ENCODE measurements at regions not wholly inside any gene's neighbourhood (a gene's known extent, or its start where the extent isn't known, plus 50 kb on each side); places are given as distances from the start of the nearest gene placed in this dataset.
"Not testable (repeated sequence)": the region's sequence is repeated elsewhere in the genome, so short reads cannot be mapped to it uniquely, and the experiment has no call there.

DNA sequence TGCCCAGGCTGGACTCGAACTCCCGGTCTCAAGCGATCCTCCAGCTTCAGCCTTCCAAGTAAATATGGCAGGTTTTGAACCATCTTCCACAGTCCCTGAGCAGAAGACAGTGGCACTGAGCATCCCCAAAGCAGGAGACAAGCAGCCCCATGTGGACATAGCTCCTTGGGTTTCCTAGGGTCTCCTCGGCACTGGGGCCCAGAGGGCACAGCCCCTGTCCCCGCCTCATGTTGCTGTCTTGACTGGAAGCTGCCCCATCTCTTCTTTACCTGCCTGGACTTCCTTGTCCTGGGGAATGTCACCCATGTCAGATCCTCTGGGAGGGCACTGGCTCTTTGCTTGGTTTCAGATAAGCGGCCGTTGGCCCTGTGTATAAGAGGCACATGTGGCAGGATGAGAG is 263.7 kb upstream of the RAB4A start:
- Mint-ChIP-seq H3K27ac (no peak overlapping the region), H3K27me3 (ENCODE audit: low read depth) (no peaks in the 10 kb centered on the region), H3K4me1 (ENCODE audit: low read depth) (no peaks in the 10 kb centered on the region), H3K36me3 (ENCODE audit: low read depth) (no peaks in the 10 kb centered on the region), H3K4me3 (no peak overlapping the region), H3K9me3 (ENCODE audit: insufficient read depth) (no peaks in the 10 kb centered on the region)
- ChIA-PET CTCF (interaction anchor here (1.0 kb wide), 1 partner anchor 20 kb away, joined by 3 read pairs; no protein-coding TSS in a partner anchor), POLR2A (no interaction called here)
- ATAC-seq, result no peak
- no peak for DNase-seq

DNA sequence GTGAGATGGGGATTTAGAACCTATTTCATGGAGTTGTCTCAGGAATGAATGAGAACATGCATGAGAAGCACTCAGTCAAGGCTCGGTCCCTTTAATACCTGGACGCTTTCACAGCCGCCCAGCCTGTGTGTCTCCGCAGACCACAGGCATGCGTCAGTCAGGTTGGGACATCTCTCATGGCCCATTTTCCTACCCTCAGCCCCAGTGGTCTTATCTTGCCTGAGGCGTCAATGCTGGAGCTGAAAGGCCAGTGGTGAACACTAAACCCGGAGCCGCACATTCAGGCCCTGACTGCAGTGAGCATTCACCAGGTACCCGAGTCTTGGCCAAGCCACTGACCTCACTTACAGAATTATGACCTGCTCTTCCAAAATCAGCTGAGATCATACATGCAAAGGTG is 263.2 kb upstream of the RAB4A start:
- Mint-ChIP-seq H3K27me3 (ENCODE audit: low read depth) (no peaks in the 10 kb centered on the region), H3K27ac (no peak overlapping the region), H3K4me1 (ENCODE audit: low read depth) (no peaks in the 10 kb centered on the region), H3K9me3 (ENCODE audit: insufficient read depth) (no peaks in the 10 kb centered on the region), H3K4me3 (no peak overlapping the region), H3K36me3 (ENCODE audit: low read depth) (no peaks in the 10 kb centered on the region)
- POLR2A ChIA-PET, result no interaction called here
- DNase-seq, result no peak
- CTCF ChIA-PET, result interaction anchor here (0.8 to 1.0 kb wide), 2 partner anchors 17 to 21 kb away, joined by 3 read pairs; no protein-coding TSS in a partner anchor
- no peak for ATAC-seq

GRCh38 chr1:229008347-229008746 is 262.6 kb upstream of the RAB4A start:
- H3K27ac Mint-ChIP-seq; DNase-seq; ATAC-seq; H3K4me3 Mint-ChIP-seq; H3K36me3 Mint-ChIP-seq (ENCODE audit: low read depth); H3K4me1 Mint-ChIP-seq (ENCODE audit: low read depth); H3K27me3 Mint-ChIP-seq (ENCODE audit: low read depth); POLR2A ChIA-PET; H3K9me3 Mint-ChIP-seq (ENCODE audit: insufficient read depth): not testable (repeated sequence)
- CTCF ChIA-PET, result interaction anchor here (0.8 kb wide), 1 partner anchor 18 kb away, joined by 3 read pairs; no protein-coding TSS in a partner anchor

- peaks cover 7% of the 10 kb centered on the region for H3K27me3 Mint-ChIP-seq (ENCODE audit: low read depth)
- DNase-seq (no peak), ATAC-seq (no peak)
- ChIA-PET POLR2A (no interaction called here), CTCF (interaction anchor here (0.7 to 1.0 kb wide), 2 partner anchors 15 to 275 kb away, joined by 3 read pairs; no protein-coding TSS in a partner anchor)
- H3K4me3 Mint-ChIP-seq, result no peak overlapping the region
- H3K4me1 Mint-ChIP-seq (ENCODE audit: low read depth), result no peaks in the 10 kb centered on the region
- no peaks in the 10 kb centered on the region for H3K36me3 Mint-ChIP-seq (ENCODE audit: low read depth)
- no peak overlapping the region for H3K27ac Mint-ChIP-seq
- no peaks in the 10 kb centered on the region for H3K9me3 Mint-ChIP-seq (ENCODE audit: insufficient read depth)
Measured at GRCh38 chr1:229011022-229011421, 259.9 kb upstream of the RAB4A start.

- Mint-ChIP-seq H3K36me3 (ENCODE audit: low read depth) (no peaks in the 10 kb centered on the region), H3K4me3 (no peak overlapping the region), H3K27me3 (ENCODE audit: low read depth) (peaks cover 14% of the 10 kb centered on the region), H3K4me1 (ENCODE audit: low read depth) (no peaks in the 10 kb centered on the region), H3K9me3 (ENCODE audit: insufficient read depth) (no peaks in the 10 kb centered on the region), H3K27ac (no peak overlapping the region)
- ATAC-seq (no peak), DNase-seq (no peak)
- ChIA-PET CTCF (no interaction called here), POLR2A (no interaction called here)
Measured at GRCh38 chr1:229012823-229013222, 258.1 kb upstream of the RAB4A start.

DNA sequence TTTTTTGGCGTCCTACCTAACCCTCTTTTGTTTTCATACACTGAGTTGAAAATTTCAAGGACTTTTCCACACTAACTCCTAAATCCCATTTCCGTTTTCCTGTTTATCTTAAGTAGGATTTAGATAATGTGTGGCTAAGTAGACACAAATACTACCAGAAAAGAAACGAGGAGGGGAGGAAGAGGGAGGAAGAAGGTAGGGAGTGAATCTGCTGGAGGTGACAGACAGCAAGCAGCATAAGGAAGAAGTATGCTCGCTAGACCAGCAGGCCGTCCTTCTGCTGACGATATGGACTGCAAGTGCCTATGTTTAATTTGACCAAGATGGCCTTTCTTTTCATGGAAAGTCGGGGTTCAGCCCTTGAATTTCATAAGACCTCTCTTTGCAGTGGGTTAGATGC is 256.9 kb upstream of the RAB4A start:
- no peak overlapping the region for H3K4me3 Mint-ChIP-seq
- ATAC-seq, result no peak
- no peak for DNase-seq
- POLR2A ChIA-PET, result no interaction called here
- no peaks in the 10 kb centered on the region for H3K9me3 Mint-ChIP-seq (ENCODE audit: insufficient read depth)
- H3K4me1 Mint-ChIP-seq (ENCODE audit: low read depth), result no peaks in the 10 kb centered on the region
- CTCF ChIA-PET, result interaction anchor here (0.7 kb wide), 1 partner anchor 10 kb away, joined by 4 read pairs; no protein-coding TSS in a partner anchor
- H3K27ac Mint-ChIP-seq, result no peak overlapping the region
- peaks cover 14% of the 10 kb centered on the region for H3K27me3 Mint-ChIP-seq (ENCODE audit: low read depth)
- no peaks in the 10 kb centered on the region for H3K36me3 Mint-ChIP-seq (ENCODE audit: low read depth)

GRCh38 chr1:229015806-229016205 is 255.1 kb upstream of the RAB4A start:
- Mint-ChIP-seq H3K9me3 (ENCODE audit: insufficient read depth) (no peaks in the 10 kb centered on the region), H3K36me3 (ENCODE audit: low read depth) (no peaks in the 10 kb centered on the region), H3K4me3 (no peak overlapping the region), H3K4me1 (ENCODE audit: low read depth) (no peaks in the 10 kb centered on the region), H3K27ac (no peak overlapping the region), H3K27me3 (ENCODE audit: low read depth) (peaks cover 14% of the 10 kb centered on the region)
- ATAC-seq (no peak), DNase-seq (no peak)
- CTCF ChIA-PET, result interaction anchor here (0.6 kb wide), 1 partner anchor 407 kb away, joined by 3 read pairs; no protein-coding TSS in a partner anchor
- POLR2A ChIA-PET, result no interaction called here

GRCh38 chr1:229017091-229017490 is 253.8 kb upstream of the RAB4A start:
- ATAC-seq, result no peak
- Mint-ChIP-seq H3K27ac (no peak overlapping the region), H3K36me3 (ENCODE audit: low read depth) (no peaks in the 10 kb centered on the region), H3K9me3 (ENCODE audit: insufficient read depth) (no peaks in the 10 kb centered on the region), H3K4me3 (no peak overlapping the region), H3K27me3 (ENCODE audit: low read depth) (peaks cover 14% of the 10 kb centered on the region), H3K4me1 (ENCODE audit: low read depth) (no peaks in the 10 kb centered on the region)
- CTCF ChIA-PET, result interaction anchor here (1.2 kb wide), 1 partner anchor 211 kb away, joined by 6 read pairs; no protein-coding TSS in a partner anchor
- POLR2A ChIA-PET, result no interaction called here
- no peak for DNase-seq

- Mint-ChIP-seq H3K36me3 (ENCODE audit: low read depth) (no peaks in the 10 kb centered on the region), H3K9me3 (ENCODE audit: insufficient read depth) (no peaks in the 10 kb centered on the region), H3K27ac (no peak overlapping the region), H3K4me3 (no peak overlapping the region), H3K4me1 (ENCODE audit: low read depth) (peaks cover 4% of the 10 kb centered on the region), H3K27me3 (ENCODE audit: low read depth) (peaks cover 10% of the 10 kb centered on the region)
- ATAC-seq (no peak), DNase-seq (no peak)
- POLR2A ChIA-PET, result no interaction called here
- CTCF ChIA-PET, result interaction anchor here (1.6 kb wide), 1 partner anchor 15 kb away, joined by 3 read pairs; no protein-coding TSS in a partner anchor
Measured at GRCh38 chr1:229018674-229019295, 252.1 kb upstream of the RAB4A start.

DNA sequence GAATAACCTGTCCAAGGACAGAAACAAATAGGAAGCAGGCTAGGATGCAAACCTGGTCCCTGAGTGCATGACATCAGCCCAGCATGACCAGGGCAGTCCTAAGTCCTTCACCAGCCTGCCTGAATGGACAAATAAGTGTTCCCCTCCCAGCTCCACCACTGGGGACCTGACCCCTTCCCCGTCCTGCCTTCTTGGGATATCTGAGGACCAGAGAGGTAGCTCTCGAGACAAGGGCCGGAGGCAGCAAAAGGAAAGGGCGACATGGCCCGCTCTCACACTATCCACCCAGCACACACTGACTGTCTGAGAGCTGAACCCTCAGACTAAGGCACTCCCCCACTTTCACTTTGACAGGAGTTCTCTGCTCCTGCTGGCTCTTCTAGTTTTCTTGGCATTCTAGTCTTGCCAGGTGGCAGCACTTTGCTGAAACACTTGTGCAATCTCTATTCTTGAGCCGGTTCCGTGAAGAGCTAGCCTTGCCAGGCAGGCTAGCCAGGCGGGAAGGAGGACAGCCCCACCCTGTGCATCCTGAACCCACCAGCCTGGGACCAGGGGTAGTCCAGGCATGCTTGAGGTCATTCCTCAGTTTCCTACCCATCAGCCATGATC is 251.1 kb upstream of the RAB4A start:
- H3K9me3 Mint-ChIP-seq (ENCODE audit: insufficient read depth), result no peaks in the 10 kb centered on the region
- H3K36me3 Mint-ChIP-seq (ENCODE audit: low read depth), result no peaks in the 10 kb centered on the region
- ATAC-seq (no peak), DNase-seq (no peak)
- no peak overlapping the region for H3K4me3 Mint-ChIP-seq
- H3K27ac Mint-ChIP-seq, result no peak overlapping the region
- peaks cover 4% of the 10 kb centered on the region for H3K4me1 Mint-ChIP-seq (ENCODE audit: low read depth)
- ChIA-PET POLR2A (no interaction called here), CTCF (interaction anchor here (1.6 kb wide), 1 partner anchor 14 kb away, joined by 3 read pairs; no protein-coding TSS in a partner anchor)
- peaks cover 7% of the 10 kb centered on the region for H3K27me3 Mint-ChIP-seq (ENCODE audit: low read depth)

DNA sequence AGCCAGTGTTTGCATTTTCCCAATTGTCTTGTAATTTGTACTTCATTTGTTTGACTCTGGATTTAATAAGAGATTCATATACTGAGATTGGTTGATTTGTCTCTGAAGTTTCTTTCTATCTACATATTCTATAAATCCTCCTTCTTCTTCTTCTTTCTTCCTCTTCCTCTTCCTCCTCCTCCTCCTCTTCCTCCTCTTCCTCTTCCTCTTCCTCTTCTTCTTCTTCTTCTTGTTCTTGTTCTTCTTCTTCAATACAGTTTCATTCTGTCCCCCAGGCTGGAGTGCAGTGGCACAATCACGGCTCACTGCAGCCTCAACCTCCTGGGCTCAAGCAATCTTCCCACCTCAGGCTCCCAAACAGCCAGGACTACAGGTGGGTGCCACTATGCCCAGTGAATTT is 249.9 kb upstream of the RAB4A start:
- H3K4me3 Mint-ChIP-seq; DNase-seq; H3K27ac Mint-ChIP-seq; POLR2A ChIA-PET; CTCF ChIA-PET; H3K9me3 Mint-ChIP-seq (ENCODE audit: insufficient read depth); H3K27me3 Mint-ChIP-seq (ENCODE audit: low read depth); ATAC-seq; H3K36me3 Mint-ChIP-seq (ENCODE audit: low read depth); H3K4me1 Mint-ChIP-seq (ENCODE audit: low read depth): not testable (repeated sequence)

- H3K27ac Mint-ChIP-seq, result no peak overlapping the region
- CTCF ChIA-PET, result no interaction called here
Measured at GRCh38 chr1:229022595-229023333, 248.1 kb upstream of the RAB4A start.

More at GRCh38 chr1:229022595-229023333, 248.1 kb upstream of the RAB4A start:
- Mint-ChIP-seq H3K27me3 (ENCODE audit: low read depth) (peaks cover under 1% of the 10 kb centered on the region), H3K4me3 (no peak overlapping the region), H3K36me3 (ENCODE audit: low read depth) (no peaks in the 10 kb centered on the region), H3K4me1 (ENCODE audit: low read depth) (peaks cover 13% of the 10 kb centered on the region), H3K9me3 (ENCODE audit: insufficient read depth) (no peaks in the 10 kb centered on the region)
- DNase-seq (no peak), ATAC-seq (no peak)
- POLR2A ChIA-PET, result no interaction called here
